NOMO-1 (cell line): ENCODE measurements at regions not wholly inside any gene's neighbourhood (a gene's known extent, or its start where the extent isn't known, plus 50 kb on each side); places are given as distances from the start of the nearest gene placed in this dataset.

Experiments
- DNase-seq, 2 experiments: peaks; one replicate each; lab custom pipeline; 2025; ENCODE audit not compliant: unreplicated experiment in 2 of 2; lab: John Stamatoyannopoulos, UW

- no peak for DNase-seq
Observed at GRCh38 chr2:220899492-220899891, 672.6 kb downstream of the EPHA4 start.

- no peak for DNase-seq
Observed at GRCh38 chr2:220904015-220904414, 668.1 kb downstream of the EPHA4 start.

GRCh38 chr2:220913384-220913783 is 658.7 kb downstream of the EPHA4 start:
- no peak for DNase-seq

GRCh38 chr2:220915092-220915623 is 656.9 kb downstream of the EPHA4 start:
- no peak for DNase-seq

- DNase-seq = no peak
Observed at GRCh38 chr2:220916931-220917330, 655.2 kb downstream of the EPHA4 start.

- DNase-seq = no peak
Observed at GRCh38 chr2:220930271-220931076, 641.6 kb downstream of the EPHA4 start.

- DNase-seq = no peak
Observed at GRCh38 chr2:220931491-220931890, 640.6 kb downstream of the EPHA4 start.

- DNase-seq = no peak
Observed at GRCh38 chr2:220932041-220932440, 640.1 kb downstream of the EPHA4 start.

- no peak for DNase-seq
Observed at GRCh38 chr2:220935789-220936321, 636.2 kb downstream of the EPHA4 start.

- no peak for DNase-seq
Observed at GRCh38 chr2:220936641-220937197, 635.4 kb downstream of the EPHA4 start.

- DNase-seq = no peak
Observed at GRCh38 chr2:220937245-220937644, 634.9 kb downstream of the EPHA4 start.

- no peak for DNase-seq
Observed at GRCh38 chr2:220940646-220941045, 631.5 kb downstream of the EPHA4 start.

- no peak for DNase-seq
Observed at GRCh38 chr2:220941683-220942082, 630.4 kb downstream of the EPHA4 start.

- DNase-seq = no peak
Observed at GRCh38 chr2:220946552-220946951, 625.6 kb downstream of the EPHA4 start.

GRCh38 chr2:220948579-220948978 is 623.5 kb downstream of the EPHA4 start:
- DNase-seq = no peak

- DNase-seq = no peak
Observed at GRCh38 chr2:220949466-220949865, 622.6 kb downstream of the EPHA4 start.

GRCh38 chr2:220955776-220956175 is 616.3 kb downstream of the EPHA4 start:
- DNase-seq = no peak

- DNase-seq = no peak
Observed at GRCh38 chr2:220956429-220956828, 615.7 kb downstream of the EPHA4 start.

GRCh38 chr2:220959391-220959802 is 612.7 kb downstream of the EPHA4 start:
- DNase-seq = no peak

GRCh38 chr2:220961143-220961860 is 610.8 kb downstream of the EPHA4 start:
- DNase-seq = no peak

- DNase-seq = no peak
Observed at GRCh38 chr2:220962556-220962955, 609.5 kb downstream of the EPHA4 start.
